CD8-positive, alpha-beta memory T cell (primary cell): ENCODE measurements at regions not wholly inside any gene's neighbourhood (a gene's known extent, or its start where the extent isn't known, plus 50 kb on each side); places are given as distances from the start of the nearest gene placed in this dataset.

ENCODE experiments used
- CTCF ChIA-PET: fragments of 350-600 bp; sonication (Branson Sonifier 250); formaldehyde crosslinking; loops from one replicate; lab custom pipeline; 2021; ENCODE audit warnings: antibody characterized with exemption; lab: Charles Lee
- POLR2A ChIA-PET: fragments of 350-600 bp; sonication (Branson Sonifier 250); formaldehyde crosslinking; loops from one replicate; lab custom pipeline; 2021; ENCODE audit warnings: antibody characterized with exemption; lab: Charles Lee
- DNase-seq, 5 donors: peaks; one replicate each; pipeline versions ENCODE4 v3.0.0 to v3.0.0-alpha.2; 2020 to 2022; ENCODE audit warnings: mixed read lengths in 1 of 5
- H3K27ac ChIP-seq: one replicate; pipeline ENCODE4 v1.7.0; 2013; ENCODE audit warnings: low read depth, mild to moderate bottlenecking, low read length, moderate library complexity
- H3K27me3 ChIP-seq: 2 replicates; pipeline ENCODE4 v1.7.0; 2013; ENCODE audit warnings: low read length, mild to moderate bottlenecking; ENCODE audit not compliant: insufficient read depth, poor library complexity, severe bottlenecking
- H3K36me3 ChIP-seq: 2 replicates; pipeline ENCODE4 v1.7.0; 2013; ENCODE audit warnings: mild to moderate bottlenecking, low read length, moderate library complexity; ENCODE audit not compliant: insufficient read depth
- H3K4me1 ChIP-seq: 2 replicates; pipeline ENCODE4 v1.7.0; 2013; ENCODE audit warnings: mild to moderate bottlenecking, low read length, moderate library complexity; ENCODE audit not compliant: insufficient read depth
- H3K4me3 ChIP-seq: 2 replicates; pipeline ENCODE4 v1.7.0; 2013; ENCODE audit warnings: mild to moderate bottlenecking, low read length
- H3K9me3 ChIP-seq: 2 replicates; pipeline ENCODE4 v1.7.0; 2013; ENCODE audit warnings: mild to moderate bottlenecking, low read length
- H3K27ac Mint-ChIP-seq, 8 donors: one replicate each; pipeline ENCODE4 v1.8.0; 2020 to 2021; ENCODE audit warnings: mixed read lengths in 8 of 8, mild to moderate bottlenecking in 6 of 8, inconsistent platforms in 3 of 8, moderate library complexity in 3 of 8
- H3K27me3 Mint-ChIP-seq, 2 donors: one replicate each; pipeline ENCODE4 v1.8.0; 2020 to 2021; ENCODE audit warnings: mixed read lengths in 2 of 2, mild to moderate bottlenecking in 1 of 2, moderate library complexity in 1 of 2
- H3K36me3 Mint-ChIP-seq, 3 donors: one replicate each; pipeline ENCODE4 v1.8.0; 2020 to 2021; ENCODE audit warnings: mixed read lengths in 3 of 3, inconsistent platforms in 1 of 3, mild to moderate bottlenecking in 1 of 3
- H3K4me1 Mint-ChIP-seq, 3 donors: one replicate each; pipeline ENCODE4 v1.8.0; 2020 to 2021; ENCODE audit warnings: mixed read lengths in 3 of 3, inconsistent platforms in 1 of 3, mild to moderate bottlenecking in 1 of 3
- H3K4me3 Mint-ChIP-seq, 7 donors: one replicate each; pipeline ENCODE4 v1.8.0; 2020 to 2021; ENCODE audit warnings: mixed read lengths in 7 of 7, mild to moderate bottlenecking in 6 of 7, moderate library complexity in 4 of 7, inconsistent platforms in 2 of 7
- H3K9me3 Mint-ChIP-seq, 5 donors: one replicate each; pipeline ENCODE4 v1.8.0; 2020 to 2022; ENCODE audit warnings: mixed read lengths in 5 of 5, mild to moderate bottlenecking in 3 of 5, moderate library complexity in 2 of 5, inconsistent platforms in 1 of 5

GRCh38 chr16:59236804-59237458 is 502.8 kb upstream of the GOT2 start:
- peaks cover 4 to 16% (median 13%) of the 10 kb centered on the region in 5 donors for H3K9me3 Mint-ChIP-seq
- CTCF ChIA-PET: no interaction called here
- no peak for DNase-seq
- H3K4me1 Mint-ChIP-seq: no peaks in the 10 kb centered on the region
- H3K27ac Mint-ChIP-seq: no peak overlapping the region
- H3K27ac ChIP-seq: no peak overlapping the region
- no peaks in the 10 kb centered on the region for H3K36me3 Mint-ChIP-seq
- H3K27me3 ChIP-seq: no peaks in the 10 kb centered on the region
- no peak overlapping the region for H3K4me3 ChIP-seq
- POLR2A ChIA-PET: no interaction called here
- no peaks in the 10 kb centered on the region for H3K27me3 Mint-ChIP-seq
- no peaks in the 10 kb centered on the region for H3K4me1 ChIP-seq
- H3K4me3 Mint-ChIP-seq: no peak overlapping the region
- H3K9me3 ChIP-seq: no peaks in the 10 kb centered on the region
- no peaks in the 10 kb centered on the region for H3K36me3 ChIP-seq

- Mint-ChIP-seq H3K4me1 (no peaks in the 10 kb centered on the region), H3K9me3 (peaks cover 3 to 11% (median 8%) of the 10 kb centered on the region in 5 donors), H3K36me3 (no peaks in the 10 kb centered on the region), H3K27me3 (no peaks in the 10 kb centered on the region), H3K27ac (no peak overlapping the region), H3K4me3 (no peak overlapping the region)
- POLR2A ChIA-PET: no interaction called here
- Histone ChIP-seq H3K9me3 (no peaks in the 10 kb centered on the region), H3K27ac (no peak overlapping the region), H3K4me3 (no peak overlapping the region), H3K4me1 (no peaks in the 10 kb centered on the region), H3K27me3 (no peaks in the 10 kb centered on the region), H3K36me3 (no peaks in the 10 kb centered on the region)
- CTCF ChIA-PET: no interaction called here
- no peak for DNase-seq
Measured at GRCh38 chr16:59224401-59224800, 490.3 kb upstream of the GOT2 start.

GRCh38 chr16:59220011-59220410 is 485.9 kb upstream of the GOT2 start:
- no peak overlapping the region for H3K27ac ChIP-seq
- no peak overlapping the region for H3K4me3 ChIP-seq
- peaks cover 0 to 26% (median 9%) of the 10 kb centered on the region in 5 donors for H3K9me3 Mint-ChIP-seq
- no peaks in the 10 kb centered on the region for H3K9me3 ChIP-seq
- H3K4me3 Mint-ChIP-seq: no peak overlapping the region
- DNase-seq: no peak
- H3K27me3 Mint-ChIP-seq: no peaks in the 10 kb centered on the region
- no peaks in the 10 kb centered on the region for H3K36me3 Mint-ChIP-seq
- H3K27me3 ChIP-seq: no peaks in the 10 kb centered on the region
- CTCF ChIA-PET: no interaction called here
- no peak overlapping the region for H3K27ac Mint-ChIP-seq
- no peaks in the 10 kb centered on the region for H3K36me3 ChIP-seq
- no peaks in the 10 kb centered on the region for H3K4me1 Mint-ChIP-seq
- POLR2A ChIA-PET: no interaction called here
- no peaks in the 10 kb centered on the region for H3K4me1 ChIP-seq

- H3K27ac ChIP-seq: no peak overlapping the region
Measured at GRCh38 chr16:59216291-59216690, 482.2 kb upstream of the GOT2 start.

GRCh38 chr16:59214455-59214854 is 480.3 kb upstream of the GOT2 start:
- DNase-seq: no peak
- ChIA-PET CTCF (no interaction called here), POLR2A (no interaction called here)
- Mint-ChIP-seq H3K36me3 (no peaks in the 10 kb centered on the region), H3K4me3 (no peak overlapping the region), H3K9me3 (peaks cover 2 to 23% (median 8%) of the 10 kb centered on the region in 5 donors), H3K27me3 (no peaks in the 10 kb centered on the region), H3K4me1 (no peaks in the 10 kb centered on the region), H3K27ac (no peak overlapping the region)
- Histone ChIP-seq H3K4me1 (no peaks in the 10 kb centered on the region), H3K36me3 (no peaks in the 10 kb centered on the region), H3K4me3 (no peak overlapping the region), H3K27me3 (no peaks in the 10 kb centered on the region), H3K27ac (no peak overlapping the region), H3K9me3 (no peaks in the 10 kb centered on the region)

More at GRCh38 chr16:59216291-59216690, 482.2 kb upstream of the GOT2 start:
- no peaks in the 10 kb centered on the region for H3K27me3 Mint-ChIP-seq
- no peak overlapping the region for H3K27ac Mint-ChIP-seq
- H3K36me3 Mint-ChIP-seq: no peaks in the 10 kb centered on the region
- no peaks in the 10 kb centered on the region for H3K4me1 Mint-ChIP-seq
- no peaks in the 10 kb centered on the region for H3K4me1 ChIP-seq
- ChIA-PET CTCF (no interaction called here), POLR2A (no interaction called here)
- H3K4me3 Mint-ChIP-seq: no peak overlapping the region
- no peaks in the 10 kb centered on the region for H3K27me3 ChIP-seq
- no peak overlapping the region for H3K4me3 ChIP-seq
- DNase-seq: no peak
- H3K9me3 ChIP-seq: no peaks in the 10 kb centered on the region
- H3K9me3 Mint-ChIP-seq: peaks cover 0 to 30% (median 10%) of the 10 kb centered on the region in 5 donors
- no peaks in the 10 kb centered on the region for H3K36me3 ChIP-seq

- Histone ChIP-seq H3K27me3 (no peaks in the 10 kb centered on the region), H3K27ac (no peak overlapping the region), H3K9me3 (no peaks in the 10 kb centered on the region), H3K4me3 (no peak overlapping the region), H3K36me3 (no peaks in the 10 kb centered on the region), H3K4me1 (no peaks in the 10 kb centered on the region)
- Mint-ChIP-seq H3K4me1 (no peaks in the 10 kb centered on the region), H3K9me3 (peaks cover 4 to 20% (median 9%) of the 10 kb centered on the region in 5 donors), H3K4me3 (no peak overlapping the region), H3K27me3 (no peaks in the 10 kb centered on the region), H3K36me3 (no peaks in the 10 kb centered on the region), H3K27ac (no peak overlapping the region)
- ChIA-PET POLR2A (no interaction called here), CTCF (no interaction called here)
- no peak for DNase-seq
Measured at GRCh38 chr16:59213952-59214351, 479.8 kb upstream of the GOT2 start.

GRCh38 chr16:59212492-59213024 is 478.4 kb upstream of the GOT2 start:
- Mint-ChIP-seq H3K27me3 (no peaks in the 10 kb centered on the region), H3K4me1 (no peaks in the 10 kb centered on the region), H3K9me3 (peaks cover 5 to 17% (median 10%) of the 10 kb centered on the region in 5 donors), H3K4me3 (no peak overlapping the region), H3K36me3 (no peaks in the 10 kb centered on the region), H3K27ac (no peak overlapping the region)
- H3K27ac ChIP-seq: no peak overlapping the region
- H3K36me3 ChIP-seq: no peaks in the 10 kb centered on the region
- H3K27me3 ChIP-seq: no peaks in the 10 kb centered on the region
- ChIA-PET CTCF (no interaction called here), POLR2A (no interaction called here)
- no peak for DNase-seq
- H3K4me1 ChIP-seq: no peaks in the 10 kb centered on the region
- no peaks in the 10 kb centered on the region for H3K9me3 ChIP-seq
- no peak overlapping the region for H3K4me3 ChIP-seq

GRCh38 chr16:59210955-59211541 is 476.9 kb upstream of the GOT2 start:
- Histone ChIP-seq H3K27ac (no peak overlapping the region), H3K9me3 (no peaks in the 10 kb centered on the region), H3K27me3 (no peaks in the 10 kb centered on the region), H3K4me3 (no peak overlapping the region), H3K36me3 (no peaks in the 10 kb centered on the region), H3K4me1 (no peaks in the 10 kb centered on the region)
- Mint-ChIP-seq H3K4me3 (no peak overlapping the region), H3K4me1 (no peaks in the 10 kb centered on the region), H3K27me3 (no peaks in the 10 kb centered on the region), H3K9me3 (peaks cover 2 to 12% (median 9%) of the 10 kb centered on the region in 5 donors), H3K27ac (no peak overlapping the region), H3K36me3 (no peaks in the 10 kb centered on the region)
- ChIA-PET POLR2A (no interaction called here), CTCF (no interaction called here)
- DNase-seq: no peak
